Adrenal gland (tissue), 9 donors: ENCODE measurements at regions not wholly inside any gene's neighbourhood (a gene's known extent, or its start where the extent isn't known, plus 50 kb on each side); places are given as distances from the start of the nearest gene placed in this dataset.

Source experiments
- DNase-seq, 7 donors: peaks; one replicate each; pipeline ENCODE4 v3.0.0-alpha.2; 2019 to 2020
- H3K27ac ChIP-seq, 5 donors: fragments of 200-600 bp; sonication (generic) in 4 of 5; 1 replicate in 3 of 5; 2 replicates in 2 of 5; pipeline versions ENCODE4 v1.5.1 to v1.8.0; 2016 to 2020; ENCODE audit warnings: mild to moderate bottlenecking in 1 of 5
- H3K27me3 ChIP-seq: fragments of 200-600 bp; 2 replicates; pipeline ENCODE4 v1.8.0; 2021
- H3K36me3 ChIP-seq, 2 donors: fragments of 200-600 bp; replicated peaks in 1 of 2; 1 replicate in 1 of 2; 2 replicates in 1 of 2; pipeline versions ENCODE4 v1.5.1 to v1.8.0; 2018 to 2022
- H3K4me1 ChIP-seq, 2 donors: fragments of 200-600 bp; replicated peaks in 1 of 2; 1 replicate in 1 of 2; 2 replicates in 1 of 2; pipeline versions ENCODE4 v1.5.1 to v1.8.0; 2018 to 2021
- H3K4me3 ChIP-seq, 4 donors: fragments of 200-600 bp; sonication (generic) in 3 of 4; one replicate each; pipeline ENCODE4 v1.5.1; 2016 to 2018
- H3K9me3 ChIP-seq, 3 donors: fragments of 200-600 bp; sonication (generic) in 1 of 3; replicated peaks in 1 of 3; 1 replicate in 2 of 3; 2 replicates in 1 of 3; pipeline versions ENCODE4 v1.5.1 to v1.8.0; 2016 to 2021
- POLR2A ChIP-seq, 2 donors: fragments of 450-650 bp; IDR thresholded peaks; one replicate each; pipeline ENCODE4 v1.6.1; 2017; ENCODE audit warnings: antibody characterized with exemption in 2 of 2, mild to moderate bottlenecking in 2 of 2, moderate library complexity in 1 of 2
- WGBS, 4 donors: extraction: QIAGEN DNeasy Blood & Tissue Kit in 2 of 4; methylation state at CpG; one replicate each; pipeline versions ENCODE4 v1.1.5 to v1.1.7; 2013 to 2017; 5-methylcytosine and 5-hydroxymethylcytosine counted together
- intact Hi-C, 2 donors: fragments of 100-400 bp; cut with DNase I; formaldehyde crosslinking; loops; one replicate each; pipeline versions ENCODE4 v1.14.1 to v1.15.0; 2022 to 2023
- TF ChIP-seq, protein P1 (sequence below), 6 experiments: fragments of 450-650 bp in 4 of 6; fragments of 200-600 bp in 2 of 6; sonication (generic) in 1 of 6; IDR thresholded peaks; 1 replicate in 5 of 6; 2 replicates in 1 of 6; pipeline versions ENCODE4 v1.5.1 to v1.8.0; 2016 to 2021; ENCODE audit warnings: antibody characterized with exemption in 6 of 6, mild to moderate bottlenecking in 2 of 6, moderate library complexity in 1 of 6
- donor health status: healthy with polysubstance abuse.
- donor health status: Bipolar disorder and iron deficiency.
- donor health status: DM: yes; HTN: yes; CAD: no.
- donor health status: DM: no; HTN: no; CAD: no.
- donor health status: DM: no; HTN: no; CAD: no.

DNA sequence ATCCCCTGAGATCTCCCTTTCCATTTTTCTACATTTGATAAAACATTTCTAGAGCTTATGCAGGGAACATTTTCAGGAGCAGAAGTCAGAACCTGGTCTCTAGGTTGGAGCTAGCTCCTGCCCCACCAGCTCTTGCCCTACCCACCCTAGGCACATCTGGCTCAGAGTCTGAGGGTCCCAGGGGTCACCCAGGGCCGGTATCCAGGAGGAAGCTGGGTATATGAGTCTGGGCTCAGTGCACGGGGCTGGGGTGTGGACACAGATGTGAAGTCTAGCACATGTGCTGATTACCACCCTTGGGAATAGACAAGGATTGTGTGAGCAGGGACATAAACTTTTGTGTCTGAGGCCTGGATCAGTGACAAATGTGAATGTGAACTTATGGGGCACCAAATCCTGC is 95.4 kb downstream of the MATN1 start:
- WGBS, 4 donors = 62 to 88% (median 74%) methylated on average over 2 of the region's 2 CpGs
- peaks cover 4% of the 10 kb centered on the region for H3K27me3 ChIP-seq
- no peak overlapping the region for H3K27ac ChIP-seq
- no peak overlapping the region for H3K4me3 ChIP-seq
- intact Hi-C loops = no loop called here
- H3K9me3 ChIP-seq = no peaks in the 10 kb centered on the region
- H3K36me3 ChIP-seq = no peaks in the 10 kb centered on the region
- no peak for DNase-seq
- TF ChIP-seq, protein P1, sequence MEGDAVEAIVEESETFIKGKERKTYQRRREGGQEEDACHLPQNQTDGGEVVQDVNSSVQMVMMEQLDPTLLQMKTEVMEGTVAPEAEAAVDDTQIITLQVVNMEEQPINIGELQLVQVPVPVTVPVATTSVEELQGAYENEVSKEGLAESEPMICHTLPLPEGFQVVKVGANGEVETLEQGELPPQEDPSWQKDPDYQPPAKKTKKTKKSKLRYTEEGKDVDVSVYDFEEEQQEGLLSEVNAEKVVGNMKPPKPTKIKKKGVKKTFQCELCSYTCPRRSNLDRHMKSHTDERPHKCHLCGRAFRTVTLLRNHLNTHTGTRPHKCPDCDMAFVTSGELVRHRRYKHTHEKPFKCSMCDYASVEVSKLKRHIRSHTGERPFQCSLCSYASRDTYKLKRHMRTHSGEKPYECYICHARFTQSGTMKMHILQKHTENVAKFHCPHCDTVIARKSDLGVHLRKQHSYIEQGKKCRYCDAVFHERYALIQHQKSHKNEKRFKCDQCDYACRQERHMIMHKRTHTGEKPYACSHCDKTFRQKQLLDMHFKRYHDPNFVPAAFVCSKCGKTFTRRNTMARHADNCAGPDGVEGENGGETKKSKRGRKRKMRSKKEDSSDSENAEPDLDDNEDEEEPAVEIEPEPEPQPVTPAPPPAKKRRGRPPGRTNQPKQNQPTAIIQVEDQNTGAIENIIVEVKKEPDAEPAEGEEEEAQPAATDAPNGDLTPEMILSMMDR (IDR thresholded peaks at IDR 0.05) = no peak
- no peak for TF ChIP-seq POLR2A (IDR thresholded peaks at IDR 0.05)
- no peaks in the 10 kb centered on the region for H3K4me1 ChIP-seq

DNA sequence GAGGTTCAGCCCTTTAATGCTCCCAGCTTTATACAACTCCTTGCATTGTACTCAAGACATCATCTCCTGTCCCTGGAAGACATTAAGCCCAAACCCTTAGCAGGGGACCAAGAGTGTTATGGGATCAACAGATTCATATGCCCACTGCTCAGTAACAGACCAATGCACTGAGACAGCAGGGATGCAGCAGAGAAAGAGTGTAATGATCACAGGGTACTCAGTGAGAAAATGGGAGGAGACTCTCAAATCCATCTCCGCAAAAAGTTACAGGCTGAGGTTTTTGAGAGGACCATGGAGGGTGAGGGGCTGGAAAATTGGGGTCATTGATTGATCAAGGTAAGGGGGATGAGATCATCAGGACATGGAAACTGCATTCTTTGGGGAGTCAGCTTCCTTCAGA is 96.2 kb downstream of the MATN1 start:
- Histone ChIP-seq H3K27ac (no peak overlapping the region), H3K4me1 (no peaks in the 10 kb centered on the region), H3K4me3 (no peak overlapping the region), H3K27me3 (peaks cover 4% of the 10 kb centered on the region), H3K9me3 (no peaks in the 10 kb centered on the region), H3K36me3 (no peaks in the 10 kb centered on the region)
- intact Hi-C loops = no loop called here
- TF ChIP-seq, protein P1 (IDR thresholded peaks at IDR 0.05) = no peak
- no peak for TF ChIP-seq POLR2A (IDR thresholded peaks at IDR 0.05)
- WGBS, 4 donors = 84 to 97% (median 92%) methylated on average over 1 of the region's 1 CpG
- no peak for DNase-seq

DNA sequence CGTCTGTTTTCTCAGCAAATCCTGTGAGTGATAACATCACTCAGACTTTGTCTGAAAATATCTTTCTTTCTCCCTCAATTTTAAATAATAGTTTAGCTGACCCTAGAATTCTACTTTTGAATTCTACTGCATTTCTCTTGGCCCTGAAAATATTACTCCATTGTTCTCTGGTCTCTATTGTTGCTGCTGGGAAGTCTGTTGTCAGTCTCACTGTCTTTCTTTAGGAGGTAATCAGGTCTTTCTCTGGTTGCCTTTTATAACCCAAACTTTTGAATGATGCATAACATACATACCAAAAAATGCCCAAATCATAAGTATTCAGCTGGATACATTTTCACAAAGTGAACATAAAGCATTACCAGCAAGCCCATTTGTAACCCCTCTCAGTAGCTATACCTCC is 100.0 kb downstream of the MATN1 start:
- intact Hi-C loops = no loop called here
- WGBS, 4 donors = 87 to 96% (median 92%) methylated on average over 1 of the region's 1 CpG
- DNase-seq = no peak
- Histone ChIP-seq H3K27ac (no peak overlapping the region), H3K4me3 (no peak overlapping the region), H3K36me3 (no peaks in the 10 kb centered on the region), H3K27me3 (no peaks in the 10 kb centered on the region), H3K9me3 (no peaks in the 10 kb centered on the region), H3K4me1 (no peaks in the 10 kb centered on the region)
- TF ChIP-seq, protein P1 (IDR thresholded peaks at IDR 0.05) = no peak

DNA sequence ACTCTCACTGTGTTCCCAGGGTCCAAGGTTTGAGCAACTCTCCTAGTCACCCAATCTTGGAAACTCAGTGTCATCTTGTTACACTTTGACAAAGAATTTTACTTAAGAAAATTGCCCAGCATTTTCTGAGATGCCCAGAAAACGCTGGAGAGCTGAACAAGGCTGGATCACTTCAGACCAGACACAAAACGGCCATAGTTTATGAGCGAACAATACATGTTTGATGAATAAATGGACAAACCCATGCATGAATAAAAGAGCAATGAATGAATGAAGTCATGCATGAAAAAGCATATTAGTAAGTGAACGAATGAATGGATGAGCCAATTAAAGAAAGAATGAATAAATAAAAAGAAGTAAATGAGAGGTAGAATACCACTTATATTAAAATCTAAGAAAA is 103.8 kb downstream of the MATN1 start:
- no peak overlapping the region for H3K27ac ChIP-seq
- no peak overlapping the region for H3K4me3 ChIP-seq
- no peaks in the 10 kb centered on the region for H3K27me3 ChIP-seq
- intact Hi-C loops = no loop called here
- no peak for DNase-seq
- H3K36me3 ChIP-seq = no peaks in the 10 kb centered on the region
- no peak for TF ChIP-seq POLR2A (IDR thresholded peaks at IDR 0.05)
- TF ChIP-seq, protein P1 (IDR thresholded peaks at IDR 0.05) = no peak
- no peaks in the 10 kb centered on the region for H3K9me3 ChIP-seq
- 61 to 68% (median 64%) methylated on average over 4 of the region's 4 CpGs for WGBS, 4 donors
- no peaks in the 10 kb centered on the region for H3K4me1 ChIP-seq
